ENCODE measurements at regions not wholly inside any gene's neighbourhood (a gene's known extent, or its start where the extent isn't known, plus 50 kb on each side); places are given as distances from the start of the nearest gene placed in this dataset.

DNA sequence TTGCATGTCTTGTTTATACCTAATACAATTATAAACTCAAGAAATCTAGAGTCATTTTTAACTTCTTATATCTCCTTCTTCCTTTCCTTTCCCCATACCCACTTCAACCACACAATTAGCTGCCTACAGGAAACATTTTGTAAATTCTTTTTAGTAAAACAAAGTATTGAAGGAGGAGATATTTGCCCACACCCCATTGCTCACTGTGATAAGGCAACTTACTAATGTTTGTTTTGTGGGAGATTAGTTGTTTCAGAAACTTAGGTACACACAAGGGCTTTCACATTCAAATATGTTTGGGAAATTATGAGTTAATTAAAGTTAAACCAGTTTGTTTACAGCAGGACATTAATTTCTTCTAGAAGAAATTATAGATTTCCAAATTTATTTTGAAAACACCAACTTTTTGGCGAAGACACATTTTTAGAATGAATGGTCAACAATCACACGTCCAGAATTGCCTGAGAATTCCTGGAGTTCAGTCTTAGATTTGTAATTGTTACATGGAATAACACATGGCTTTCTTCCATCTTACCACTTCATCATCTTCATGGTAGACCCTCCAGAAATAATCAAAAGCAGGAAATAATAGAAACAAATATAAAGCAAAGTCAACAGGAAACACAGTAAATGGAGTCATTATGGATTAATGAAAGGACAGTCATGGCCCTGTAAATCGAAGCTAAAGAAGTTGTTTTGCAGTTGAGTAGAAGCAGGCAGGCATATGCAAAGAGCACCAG is 62.5 kb upstream of the RAB27B start:
- TF ChIP-seq EZH2 (IDR thresholded peaks at IDR 0.05) = no peak
- TF ChIP-seq CTCF (IDR thresholded peaks at IDR 0.05) = no peak
- no peak for TF ChIP-seq EZH2phosphoT487 (IDR thresholded peaks at IDR 0.05)

Data from neural progenitor cell (in vitro differentiated cells).